ENCODE measurements at regions not wholly inside any gene's neighbourhood (a gene's known extent, or its start where the extent isn't known, plus 50 kb on each side); places are given as distances from the start of the nearest gene placed in this dataset.

DNA sequence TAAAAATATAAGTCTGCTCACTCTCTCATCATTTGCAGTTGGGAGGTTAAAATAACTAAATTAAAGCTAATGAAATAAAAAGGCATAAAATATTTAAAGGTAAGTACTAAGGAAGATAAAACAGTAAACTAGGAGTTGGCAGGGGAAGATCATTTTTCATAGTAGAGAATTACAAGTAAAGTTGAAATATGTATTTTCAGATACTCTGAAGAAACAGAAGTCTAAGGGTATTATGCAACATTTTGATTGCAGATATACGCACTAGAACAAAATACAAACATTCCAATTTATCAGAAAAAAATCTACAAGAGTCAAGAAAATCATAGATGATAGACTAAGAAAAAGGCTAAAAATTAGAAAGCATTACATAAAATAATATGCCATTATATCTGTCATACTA is 167.6 kb upstream of the CTAGE1 start:
- no peak overlapping the region for H3K4me3 ChIP-seq (ENCODE audit: low read length in 3 of 3)
- intact Hi-C loops (cut with DNase I), result no loop called here
- DNase-seq, result no peak
- no peak for FAIRE-seq
- no peaks in the 10 kb centered on the region for H3K4me1 ChIP-seq (ENCODE audit: control insufficient read depth in 2 of 3, insufficient read depth in 2 of 3, low read depth in 1 of 3, low read length in 3 of 3)
- H3K9me3 ChIP-seq (ENCODE audit: control insufficient read depth in 2 of 3, insufficient read depth in 1 of 3, low read length in 3 of 3), result peaks cover 0 to 4% (median 2%) of the 10 kb centered on the region in 3 donors
- no peak overlapping the region for H3K9ac ChIP-seq (ENCODE audit: low read length in 3 of 3)
- no peak overlapping the region for H3K27ac ChIP-seq (ENCODE audit: low read depth in 2 of 2, low read length in 2 of 2)
- H3K27me3 ChIP-seq (ENCODE audit: control insufficient read depth, insufficient read depth, low read length), result no peaks in the 10 kb centered on the region
- no peaks in the 10 kb centered on the region for H3K36me3 ChIP-seq (ENCODE audit: control insufficient read depth in 2 of 3, insufficient read depth in 3 of 3, low read length in 3 of 3)
- no peak for TF ChIP-seq CTCF (IDR thresholded peaks at IDR 0.05; ENCODE audit: borderline replicate concordance, extremely low read depth, insufficient read depth)

- intact Hi-C loops (cut with DNase I), result no loop called here
- no peaks in the 10 kb centered on the region for H3K36me3 ChIP-seq (ENCODE audit: control insufficient read depth in 2 of 3, insufficient read depth in 3 of 3, low read length in 3 of 3)
- H3K27me3 ChIP-seq (ENCODE audit: control insufficient read depth, insufficient read depth, low read length), result no peaks in the 10 kb centered on the region
- no peak for FAIRE-seq
- no peak overlapping the region for H3K4me3 ChIP-seq (ENCODE audit: low read length in 3 of 3)
- H3K27ac ChIP-seq (ENCODE audit: low read depth in 2 of 2, low read length in 2 of 2), result no peak overlapping the region
- no peak overlapping the region for H3K9ac ChIP-seq (ENCODE audit: low read length in 3 of 3)
- no peaks in the 10 kb centered on the region for H3K4me1 ChIP-seq (ENCODE audit: control insufficient read depth in 2 of 3, insufficient read depth in 2 of 3, low read depth in 1 of 3, low read length in 3 of 3)
- no peak for DNase-seq
- H3K9me3 ChIP-seq (ENCODE audit: control insufficient read depth in 2 of 3, insufficient read depth in 1 of 3, low read length in 3 of 3), result peaks cover 0 to 4% (median 2%) of the 10 kb centered on the region in 3 donors
- no peak for TF ChIP-seq CTCF (IDR thresholded peaks at IDR 0.05; ENCODE audit: borderline replicate concordance, extremely low read depth, insufficient read depth)
Measured at GRCh38 chr18:22585821-22586220, 168.1 kb upstream of the CTAGE1 start.

DNA sequence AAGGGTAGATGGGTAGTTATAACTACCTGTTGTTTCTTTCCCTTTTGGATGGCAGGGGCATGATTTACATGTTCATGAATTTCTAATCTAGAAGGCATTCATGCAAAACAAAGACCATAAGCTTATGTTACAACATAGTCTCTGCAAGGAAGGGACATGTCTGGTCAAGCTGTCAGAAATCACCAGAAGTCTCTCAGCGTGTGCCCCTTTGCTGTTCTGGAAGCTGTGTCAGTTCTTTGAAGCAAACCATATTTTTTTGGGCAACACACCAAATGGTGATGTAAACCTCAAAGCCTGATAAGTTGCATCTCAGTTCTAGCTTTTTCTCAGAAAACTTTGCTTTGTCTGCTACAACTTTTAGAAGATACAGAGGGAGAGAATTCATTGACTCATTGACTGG is 173.5 kb upstream of the CTAGE1 start:
- no peak for FAIRE-seq
- intact Hi-C loops (cut with DNase I), result no loop called here

More for the DNA sequence above, 173.5 kb upstream of the CTAGE1 start:
- H3K4me1 ChIP-seq (ENCODE audit: control insufficient read depth in 2 of 3, insufficient read depth in 2 of 3, low read depth in 1 of 3, low read length in 3 of 3), result no peaks in the 10 kb centered on the region
- no peak overlapping the region for H3K4me3 ChIP-seq (ENCODE audit: low read length in 3 of 3)
- peaks cover 0 to 4% (median 2%) of the 10 kb centered on the region in 3 donors for H3K9me3 ChIP-seq (ENCODE audit: control insufficient read depth in 2 of 3, insufficient read depth in 1 of 3, low read length in 3 of 3)
- H3K27me3 ChIP-seq (ENCODE audit: control insufficient read depth, insufficient read depth, low read length), result no peaks in the 10 kb centered on the region
- DNase-seq, result peak in 2 of 5 donors; percentile 13 to 53
- no peaks in the 10 kb centered on the region for H3K36me3 ChIP-seq (ENCODE audit: control insufficient read depth in 2 of 3, insufficient read depth in 3 of 3, low read length in 3 of 3)
- TF ChIP-seq CTCF (IDR thresholded peaks at IDR 0.05; ENCODE audit: borderline replicate concordance, extremely low read depth, insufficient read depth), result no peak
- H3K27ac ChIP-seq (ENCODE audit: low read depth in 2 of 2, low read length in 2 of 2), result no peak overlapping the region
- H3K9ac ChIP-seq (ENCODE audit: low read length in 3 of 3), result no peak overlapping the region
